ENCODE measurements at regions not wholly inside any gene's neighbourhood (a gene's known extent, or its start where the extent isn't known, plus 50 kb on each side); places are given as distances from the start of the nearest gene placed in this dataset.

DNA sequence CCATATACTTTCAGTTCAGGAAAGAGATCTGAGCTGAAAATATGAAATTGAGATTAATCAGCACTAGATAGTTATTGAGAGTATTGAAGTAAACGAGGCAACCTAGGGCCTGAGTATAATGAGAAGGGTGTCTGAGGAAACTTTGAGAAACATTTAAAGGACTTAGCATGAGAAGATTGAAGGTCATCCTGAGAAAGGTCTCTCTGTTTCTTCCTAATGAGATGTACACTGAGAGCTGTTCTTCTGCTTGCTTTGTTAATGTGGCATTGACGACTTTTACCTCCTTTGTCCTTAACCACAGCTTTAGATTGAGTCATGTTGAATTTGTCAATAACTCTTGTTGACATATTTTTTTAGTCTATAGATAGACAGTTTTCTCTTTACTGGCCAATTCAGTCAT lies 145.1 kb upstream of the ACTBL2 start:
- Histone ChIP-seq H3K79me2 (no peaks in the 10 kb centered on the region), H4K20me1 (ENCODE audit: insufficient read depth, poor library complexity, severe bottlenecking) (no peaks in the 10 kb centered on the region), H3K4me2 (no peak overlapping the region), H3K27ac (no peak overlapping the region), H3K4me3 (no peak overlapping the region), H3K36me3 (replicated peaks; ENCODE audit: insufficient read depth, low read depth) (no peaks in the 10 kb centered on the region), H3K9me2 (replicated peaks; ENCODE audit: insufficient read depth) (no peaks in the 10 kb centered on the region), H3K4me1 (ENCODE audit: insufficient read depth) (no peaks in the 10 kb centered on the region), H3K9me3 (ENCODE audit: low read depth) (no peaks in the 10 kb centered on the region), H2AFZ (no peak overlapping the region), H3K27me3 (no peaks in the 10 kb centered on the region)
- TF ChIP-seq EZH2 (IDR thresholded peaks at IDR 0.05; ENCODE audit: borderline replicate concordance) = no peak
- TF ChIP-seq, protein P1, sequence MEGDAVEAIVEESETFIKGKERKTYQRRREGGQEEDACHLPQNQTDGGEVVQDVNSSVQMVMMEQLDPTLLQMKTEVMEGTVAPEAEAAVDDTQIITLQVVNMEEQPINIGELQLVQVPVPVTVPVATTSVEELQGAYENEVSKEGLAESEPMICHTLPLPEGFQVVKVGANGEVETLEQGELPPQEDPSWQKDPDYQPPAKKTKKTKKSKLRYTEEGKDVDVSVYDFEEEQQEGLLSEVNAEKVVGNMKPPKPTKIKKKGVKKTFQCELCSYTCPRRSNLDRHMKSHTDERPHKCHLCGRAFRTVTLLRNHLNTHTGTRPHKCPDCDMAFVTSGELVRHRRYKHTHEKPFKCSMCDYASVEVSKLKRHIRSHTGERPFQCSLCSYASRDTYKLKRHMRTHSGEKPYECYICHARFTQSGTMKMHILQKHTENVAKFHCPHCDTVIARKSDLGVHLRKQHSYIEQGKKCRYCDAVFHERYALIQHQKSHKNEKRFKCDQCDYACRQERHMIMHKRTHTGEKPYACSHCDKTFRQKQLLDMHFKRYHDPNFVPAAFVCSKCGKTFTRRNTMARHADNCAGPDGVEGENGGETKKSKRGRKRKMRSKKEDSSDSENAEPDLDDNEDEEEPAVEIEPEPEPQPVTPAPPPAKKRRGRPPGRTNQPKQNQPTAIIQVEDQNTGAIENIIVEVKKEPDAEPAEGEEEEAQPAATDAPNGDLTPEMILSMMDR (IDR thresholded peaks at IDR 0.05; ENCODE audit: poor library complexity) = no peak
- TF ChIP-seq EZH2phosphoT487 (IDR thresholded peaks at IDR 0.05; ENCODE audit: low read depth, severe bottlenecking, unreplicated experiment) = no peak
- WGBS (ENCODE audit: low lambda C conversion rate, missing lambda C conversion rate) = 70% methylated on average over 2 of the region's 2 CpGs
- no peak for DNase-seq (ENCODE audit: low spot score)

DNA sequence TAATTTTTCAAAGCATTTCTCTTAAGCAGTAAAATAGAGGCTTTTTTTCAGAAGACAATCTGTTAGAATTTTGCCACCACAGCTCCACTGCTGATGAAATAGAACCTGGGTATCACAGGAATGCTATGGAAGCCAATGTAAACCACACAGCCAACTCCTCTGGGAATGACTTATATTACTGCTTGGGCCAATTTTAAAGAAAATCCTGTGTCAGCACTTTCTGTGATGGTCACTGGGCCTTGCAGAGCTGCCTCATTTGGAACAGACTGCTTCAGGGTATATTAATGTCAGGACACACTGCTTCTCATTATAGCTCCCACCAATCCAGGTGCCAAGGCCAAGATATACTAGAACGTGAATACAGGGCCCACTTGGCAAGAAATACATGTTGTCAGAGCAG lies 144.1 kb upstream of the ACTBL2 start:
- Histone ChIP-seq H3K4me1 (ENCODE audit: insufficient read depth) (no peaks in the 10 kb centered on the region), H3K9me3 (ENCODE audit: low read depth) (no peaks in the 10 kb centered on the region), H2AFZ (no peak overlapping the region), H3K27me3 (no peaks in the 10 kb centered on the region), H3K27ac (no peak overlapping the region), H3K4me2 (no peak overlapping the region), H3K4me3 (no peak overlapping the region), H3K9me2 (replicated peaks; ENCODE audit: insufficient read depth) (no peaks in the 10 kb centered on the region), H3K79me2 (no peaks in the 10 kb centered on the region), H4K20me1 (ENCODE audit: insufficient read depth, poor library complexity, severe bottlenecking) (no peaks in the 10 kb centered on the region), H3K36me3 (replicated peaks; ENCODE audit: insufficient read depth, low read depth) (no peaks in the 10 kb centered on the region)
- WGBS (ENCODE audit: low lambda C conversion rate, missing lambda C conversion rate) = 89% methylated on average over 1 of the region's 1 CpG
- TF ChIP-seq EZH2 (IDR thresholded peaks at IDR 0.05; ENCODE audit: borderline replicate concordance) (no peak), EZH2phosphoT487 (IDR thresholded peaks at IDR 0.05; ENCODE audit: low read depth, severe bottlenecking, unreplicated experiment) (no peak)
- TF ChIP-seq, protein P1 (IDR thresholded peaks at IDR 0.05; ENCODE audit: poor library complexity) = no peak
- DNase-seq (ENCODE audit: low spot score) = no peak

DNA sequence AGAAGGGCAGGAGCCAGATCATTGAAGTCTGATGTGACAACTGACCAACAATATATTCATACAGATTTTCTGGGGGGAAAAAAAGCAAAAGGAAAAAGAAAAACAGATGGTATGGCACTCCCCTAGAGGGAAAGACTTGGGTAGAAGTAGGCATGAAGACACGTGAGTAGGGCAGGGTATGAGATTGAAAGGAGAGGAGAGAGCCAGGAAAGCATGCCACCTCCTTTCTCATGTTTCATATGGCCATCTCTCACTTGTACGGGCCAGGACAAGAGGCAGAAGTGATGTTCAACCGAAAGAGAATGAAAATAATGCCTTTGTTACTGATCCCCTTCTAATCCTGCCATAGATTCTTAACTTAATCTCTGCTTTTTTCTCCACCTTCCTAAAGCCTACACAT lies 139.0 kb upstream of the ACTBL2 start:
- Histone ChIP-seq H4K20me1 (ENCODE audit: insufficient read depth, poor library complexity, severe bottlenecking) (no peaks in the 10 kb centered on the region), H3K79me2 (no peaks in the 10 kb centered on the region), H3K27ac (no peak overlapping the region), H3K4me3 (no peak overlapping the region), H3K4me1 (ENCODE audit: insufficient read depth) (no peaks in the 10 kb centered on the region), H3K9me3 (ENCODE audit: low read depth) (no peaks in the 10 kb centered on the region), H3K4me2 (no peak overlapping the region), H3K36me3 (replicated peaks; ENCODE audit: insufficient read depth, low read depth) (no peaks in the 10 kb centered on the region), H3K9me2 (replicated peaks; ENCODE audit: insufficient read depth) (no peaks in the 10 kb centered on the region), H3K27me3 (no peaks in the 10 kb centered on the region), H2AFZ (no peak overlapping the region)
- no peak for TF ChIP-seq EZH2 (IDR thresholded peaks at IDR 0.05; ENCODE audit: borderline replicate concordance)
- TF ChIP-seq, protein P1 (IDR thresholded peaks at IDR 0.05; ENCODE audit: poor library complexity) = no peak
- 89% methylated on average over 3 of the region's 3 CpGs for WGBS (ENCODE audit: low lambda C conversion rate, missing lambda C conversion rate)
- DNase-seq (ENCODE audit: low spot score) = no peak

DNA sequence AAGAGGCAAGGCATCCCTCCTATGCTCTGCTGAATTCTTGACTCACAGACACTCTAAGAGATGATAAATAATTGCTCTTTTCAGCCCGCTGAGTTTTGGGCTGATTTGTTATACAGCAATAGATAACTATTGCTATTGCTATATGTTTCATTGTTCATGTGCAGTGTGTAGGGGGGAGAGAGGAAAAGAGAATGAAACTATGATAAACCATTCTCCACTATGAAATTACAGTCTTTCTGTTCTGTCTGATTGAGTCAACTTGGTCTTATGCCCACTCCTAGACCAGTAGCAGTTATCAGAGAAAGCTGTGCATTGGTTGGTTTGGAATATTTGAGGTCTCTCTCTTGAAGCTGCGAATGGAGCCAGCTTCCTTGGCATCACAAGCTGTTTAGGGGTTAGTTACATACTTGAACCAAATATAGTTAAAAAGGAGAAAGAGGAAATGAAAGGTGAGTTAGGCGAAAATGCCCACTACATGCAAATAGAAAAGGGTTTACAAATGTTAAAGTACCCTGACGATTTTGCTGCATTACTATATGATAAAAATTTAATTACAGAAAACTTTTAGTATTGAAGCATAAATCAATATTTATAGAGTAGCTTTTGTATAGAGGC lies 136.3 kb upstream of the ACTBL2 start:
- H4K20me1 ChIP-seq (ENCODE audit: insufficient read depth, poor library complexity, severe bottlenecking) = no peaks in the 10 kb centered on the region
- WGBS (ENCODE audit: low lambda C conversion rate, missing lambda C conversion rate) = 91% methylated on average over 4 of the region's 4 CpGs
- no peak overlapping the region for H2AFZ ChIP-seq
- TF ChIP-seq, protein P1 (IDR thresholded peaks at IDR 0.05; ENCODE audit: poor library complexity) = no peak
- TF ChIP-seq EZH2 (IDR thresholded peaks at IDR 0.05; ENCODE audit: borderline replicate concordance) = no peak
- no peak for TF ChIP-seq EZH2phosphoT487 (IDR thresholded peaks at IDR 0.05; ENCODE audit: low read depth, severe bottlenecking, unreplicated experiment)
- no peaks in the 10 kb centered on the region for H3K79me2 ChIP-seq
- no peak overlapping the region for H3K4me3 ChIP-seq
- no peaks in the 10 kb centered on the region for H3K36me3 ChIP-seq (replicated peaks; ENCODE audit: insufficient read depth, low read depth)
- H3K4me2 ChIP-seq = no peak overlapping the region
- no peak overlapping the region for H3K27ac ChIP-seq
- no peaks in the 10 kb centered on the region for H3K9me2 ChIP-seq (replicated peaks; ENCODE audit: insufficient read depth)
- no peak for DNase-seq (ENCODE audit: low spot score)
- no peaks in the 10 kb centered on the region for H3K4me1 ChIP-seq (ENCODE audit: insufficient read depth)
- H3K9me3 ChIP-seq (ENCODE audit: low read depth) = no peaks in the 10 kb centered on the region
- H3K27me3 ChIP-seq = no peaks in the 10 kb centered on the region

All from hepatocyte (in vitro differentiated cells).